Right hindlimb (tissue), 1 donor: ENCODE measurements at regions not wholly inside any gene's neighbourhood (a gene's known extent, or its start where the extent isn't known, plus 50 kb on each side); places are given as distances from the start of the nearest gene placed in this dataset.
A peak's percentile ranks its signal among the peaks of the same experiment; 100 is the strongest.
"Not testable (repeated sequence)": the region's sequence is repeated elsewhere in the genome, so short reads cannot be mapped to it uniquely, and the experiment has no call there.

Experiments
- DNase-seq: peaks from one replicate; pipeline ENCODE4 v3.0.0-alpha.2; 2018

DNA sequence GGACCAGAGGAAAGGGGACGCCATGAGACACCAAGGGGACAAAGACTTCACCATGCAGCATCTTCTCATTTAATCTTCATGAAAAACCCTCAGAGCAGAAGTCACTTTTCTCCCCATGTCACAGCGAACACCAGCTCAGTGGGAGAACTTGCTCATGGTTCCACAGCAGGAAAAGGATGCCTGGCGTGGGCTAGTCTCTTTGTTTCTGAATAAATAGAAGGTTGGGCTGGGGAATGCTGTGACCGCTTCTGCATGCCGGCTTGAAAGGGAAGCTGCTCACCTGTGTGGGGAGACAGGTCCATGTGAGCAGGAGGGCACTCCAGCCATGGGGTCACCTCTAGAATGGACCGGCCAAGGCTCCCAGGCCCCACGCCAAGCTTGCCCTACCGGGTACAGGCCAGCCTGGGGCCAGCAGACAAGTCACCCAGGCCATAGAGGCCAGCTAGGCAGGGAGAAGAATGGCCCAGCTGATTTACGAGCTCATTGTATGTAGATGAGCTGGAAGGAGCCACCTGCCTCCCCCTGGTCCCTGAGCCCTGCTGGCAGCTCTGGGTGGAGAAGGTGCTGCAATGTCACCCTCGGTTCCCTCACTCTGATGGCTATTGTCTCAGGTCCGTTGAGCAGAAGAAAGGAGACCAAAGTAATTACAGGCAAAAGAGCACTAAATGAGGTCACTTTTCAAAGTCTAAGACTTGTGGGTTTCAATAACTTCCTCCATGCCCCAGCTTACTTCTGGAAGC is 82.0 kb upstream of the PDZD8 start:
- no peak for DNase-seq

DNA sequence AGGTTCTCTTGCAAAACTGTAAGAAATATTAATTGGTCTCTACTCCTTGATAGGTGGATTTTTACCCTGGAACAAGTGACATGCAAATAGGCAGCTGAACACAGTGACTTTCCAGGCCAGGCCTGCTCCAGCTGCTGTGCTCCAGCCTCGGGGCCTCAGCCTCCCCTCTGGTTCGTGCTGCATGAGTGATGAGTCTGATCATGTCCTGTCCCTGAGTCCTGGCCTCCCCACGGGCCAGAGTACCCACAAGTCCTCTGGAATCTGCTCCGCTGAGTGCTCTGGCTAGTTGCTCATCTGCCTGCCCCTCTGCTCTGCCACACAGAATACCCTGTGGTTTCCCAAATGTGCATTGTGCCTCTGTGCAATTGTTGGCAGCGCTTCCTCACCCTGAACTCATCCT is 80.1 kb upstream of the PDZD8 start:
- DNase-seq, result no peak

DNA sequence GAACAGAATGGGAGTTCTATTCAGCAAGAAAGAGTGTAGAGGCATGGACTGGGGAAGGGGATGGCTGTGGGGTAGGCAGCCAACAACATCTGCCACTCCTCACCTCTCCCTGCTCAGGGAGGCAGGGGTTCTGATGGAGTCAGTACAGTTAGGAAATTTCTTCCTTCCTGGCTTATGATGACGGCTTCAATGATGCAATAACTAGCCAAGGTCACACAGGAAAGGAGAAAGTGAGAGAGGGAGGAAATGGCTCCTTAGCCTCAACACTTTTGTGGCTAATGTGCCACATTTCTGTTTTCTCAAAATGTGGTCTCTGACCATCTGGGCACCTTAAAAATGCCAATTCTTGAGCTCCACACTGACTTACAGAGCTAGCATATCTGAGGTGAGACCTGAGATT is 79.3 kb upstream of the PDZD8 start:
- DNase-seq, result no peak

GRCh38 chr10:117453484-117453883 is 78.2 kb upstream of the PDZD8 start:
- DNase-seq, result not testable (repeated sequence)

DNA sequence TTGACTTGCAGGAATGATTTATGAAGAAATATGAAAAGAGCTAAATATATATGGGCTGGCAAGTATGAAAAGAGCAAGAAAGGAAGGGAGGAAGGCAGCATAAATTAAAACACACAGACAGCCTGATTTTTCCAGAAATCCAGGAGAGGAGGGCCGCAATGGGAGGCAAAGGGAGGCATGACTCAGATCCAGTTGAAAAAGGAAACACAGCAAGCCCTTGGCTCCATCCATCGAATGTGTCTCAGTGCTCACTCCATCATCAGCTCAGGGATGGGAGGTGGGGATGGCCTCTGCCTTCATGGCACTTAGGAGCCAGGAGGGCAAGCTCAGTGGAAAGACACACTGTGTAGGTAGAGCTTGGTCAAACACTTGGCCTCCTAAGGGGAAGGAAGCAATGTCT is 75.7 kb upstream of the PDZD8 start:
- DNase-seq, result no peak

DNA sequence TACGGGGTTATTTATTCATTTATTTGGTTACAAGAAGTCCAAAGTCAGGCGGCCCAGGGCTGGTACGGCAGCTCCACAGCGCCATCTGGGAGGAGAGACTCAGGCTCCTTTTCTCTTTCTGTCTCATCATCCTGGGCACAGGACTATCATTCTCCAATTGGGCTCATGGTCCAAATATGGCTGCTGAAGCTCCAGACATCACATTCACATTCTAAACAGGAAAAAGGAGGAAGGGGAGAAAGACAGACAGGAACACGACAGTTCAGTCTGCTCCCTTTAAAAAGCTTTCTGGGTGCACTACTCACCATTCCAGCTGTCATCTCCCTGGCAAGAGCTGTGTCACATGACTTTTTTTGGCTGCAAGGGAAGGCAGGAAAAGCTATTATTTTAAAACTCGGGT is 74.4 kb upstream of the PDZD8 start:
- no peak for DNase-seq

DNA sequence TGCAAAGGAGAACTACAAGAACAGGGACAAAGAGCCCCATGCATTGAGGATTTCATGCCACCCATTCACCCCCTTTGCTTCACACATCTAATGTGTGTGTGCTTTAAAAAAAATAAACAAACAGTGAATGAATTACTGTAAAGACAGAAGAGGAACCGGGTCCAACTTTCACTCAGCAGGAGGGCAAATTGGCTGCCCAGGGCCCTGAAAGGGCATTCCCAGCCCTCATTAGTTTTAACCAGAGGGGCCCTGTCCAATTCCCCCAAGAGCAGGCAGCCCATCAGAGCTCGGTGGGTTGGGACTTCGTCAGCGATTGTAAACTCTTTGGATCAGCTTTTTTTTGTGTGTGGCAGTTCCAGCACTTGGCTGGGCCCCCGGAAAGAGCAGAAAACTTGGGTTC is 73.6 kb upstream of the PDZD8 start:
- DNase-seq, result no peak

GRCh38 chr10:117445992-117446391 is 70.8 kb upstream of the PDZD8 start:
- no peak for DNase-seq

GRCh38 chr10:117444497-117445040 is 69.3 kb upstream of the PDZD8 start:
- DNase-seq, result no peak

GRCh38 chr10:117443686-117444041 is 68.4 kb upstream of the PDZD8 start:
- no peak for DNase-seq

GRCh38 chr10:117442944-117443685 is 67.9 kb upstream of the PDZD8 start:
- peak; percentile 74 for DNase-seq

DNA sequence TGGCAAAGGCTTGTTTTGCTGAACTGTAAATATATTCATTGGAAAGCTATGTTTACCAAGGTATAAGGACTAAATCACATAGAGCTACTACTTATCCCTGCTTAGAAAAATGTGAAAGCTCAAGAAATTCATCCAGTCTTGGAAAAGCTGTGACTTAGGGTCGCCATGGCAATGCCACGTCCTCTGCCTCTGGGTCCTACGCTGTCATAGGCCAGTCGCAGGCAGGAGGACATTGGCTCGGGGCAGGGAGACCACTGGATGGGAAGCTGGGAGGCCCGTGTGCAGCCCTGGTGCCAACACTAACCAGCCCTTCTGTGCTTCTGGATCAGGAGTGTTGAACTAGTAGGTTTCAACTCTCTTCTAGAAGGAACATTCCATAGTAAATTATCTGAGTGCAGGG is 67.3 kb upstream of the PDZD8 start:
- DNase-seq, result peak; percentile 40

GRCh38 chr10:117441812-117442443 is 66.7 kb upstream of the PDZD8 start:
- DNase-seq, result peak; percentile 38

- DNase-seq, result no peak
Measured at GRCh38 chr10:117441361-117441760, 66.1 kb upstream of the PDZD8 start.

GRCh38 chr10:117439243-117439912 is 64.1 kb upstream of the PDZD8 start:
- DNase-seq, result no peak

DNA sequence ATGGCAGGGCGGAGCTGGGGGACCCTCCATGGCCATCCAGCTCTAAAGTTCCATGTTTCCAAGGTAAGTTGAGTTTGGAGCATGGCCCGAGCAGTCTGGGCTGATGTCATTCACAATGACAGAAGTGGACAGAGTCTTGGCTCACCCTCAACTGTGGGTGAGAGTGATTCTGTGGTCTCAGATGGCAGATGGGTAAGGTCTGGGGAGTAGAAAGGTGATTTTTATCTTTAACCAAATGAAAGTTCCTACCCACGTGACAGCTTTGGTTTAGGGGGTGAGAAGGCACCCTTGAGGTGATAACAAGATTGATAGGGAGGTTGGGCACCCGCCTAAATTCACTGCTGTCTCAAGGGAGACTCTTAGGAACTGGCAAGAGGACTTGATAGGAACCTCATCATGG is 57.6 kb upstream of the PDZD8 start:
- no peak for DNase-seq

- no peak for DNase-seq
Measured at GRCh38 chr10:117431160-117431559, 55.9 kb upstream of the PDZD8 start.

GRCh38 chr10:117430535-117430934 is 55.3 kb upstream of the PDZD8 start:
- not testable (repeated sequence) for DNase-seq

GRCh38 chr10:117429643-117430265 is 54.5 kb upstream of the PDZD8 start:
- DNase-seq, result no peak

DNA sequence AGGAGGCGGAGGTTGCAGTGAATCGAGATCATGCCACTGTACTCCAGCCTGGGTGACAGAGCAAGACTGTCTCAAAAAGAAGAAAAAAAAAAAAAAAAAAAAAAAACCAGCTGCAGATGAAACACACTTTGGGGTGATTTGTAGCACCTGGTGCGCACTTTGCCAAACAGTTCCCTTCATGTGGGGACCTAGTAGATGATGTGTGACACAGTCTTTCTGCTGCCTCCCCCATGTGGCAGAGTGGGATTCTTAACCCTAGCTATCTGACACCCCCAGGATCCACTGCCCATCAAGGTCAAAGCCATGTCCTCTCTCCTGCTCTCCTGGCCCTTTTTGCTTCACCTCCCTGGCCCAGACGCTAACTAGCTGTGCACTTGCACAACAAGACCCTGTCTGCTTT is 52.1 kb upstream of the PDZD8 start:
- DNase-seq, result no peak

DNA sequence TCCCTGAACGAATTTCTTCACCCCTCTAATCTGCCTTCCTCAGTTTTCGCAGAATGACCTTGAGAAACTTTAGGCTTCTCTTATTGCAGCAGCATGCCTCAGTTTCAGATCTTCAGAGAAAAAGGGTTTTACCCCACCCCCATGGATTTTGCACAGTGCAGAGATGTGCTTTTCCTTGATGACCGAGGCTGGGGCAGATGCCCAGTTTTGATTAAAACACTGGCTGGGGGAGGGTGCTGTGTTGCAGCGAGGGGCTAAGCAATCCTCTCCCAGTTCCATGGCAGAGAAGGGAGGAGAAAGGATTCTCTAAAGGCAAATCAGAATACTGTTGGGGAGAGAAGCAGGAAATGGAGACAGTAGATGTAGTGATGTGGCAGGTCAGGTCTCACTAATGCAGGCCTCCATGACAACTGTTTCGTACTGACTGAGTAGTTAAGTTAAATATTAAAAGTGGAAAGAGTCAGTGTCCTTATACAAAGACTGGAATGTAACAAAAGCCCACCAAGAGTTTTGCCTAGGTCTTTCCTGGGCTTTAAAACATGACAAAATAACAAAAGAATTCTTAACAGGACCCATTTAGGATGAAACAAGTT is 50.8 kb upstream of the PDZD8 start:
- DNase-seq, result no peak

DNA sequence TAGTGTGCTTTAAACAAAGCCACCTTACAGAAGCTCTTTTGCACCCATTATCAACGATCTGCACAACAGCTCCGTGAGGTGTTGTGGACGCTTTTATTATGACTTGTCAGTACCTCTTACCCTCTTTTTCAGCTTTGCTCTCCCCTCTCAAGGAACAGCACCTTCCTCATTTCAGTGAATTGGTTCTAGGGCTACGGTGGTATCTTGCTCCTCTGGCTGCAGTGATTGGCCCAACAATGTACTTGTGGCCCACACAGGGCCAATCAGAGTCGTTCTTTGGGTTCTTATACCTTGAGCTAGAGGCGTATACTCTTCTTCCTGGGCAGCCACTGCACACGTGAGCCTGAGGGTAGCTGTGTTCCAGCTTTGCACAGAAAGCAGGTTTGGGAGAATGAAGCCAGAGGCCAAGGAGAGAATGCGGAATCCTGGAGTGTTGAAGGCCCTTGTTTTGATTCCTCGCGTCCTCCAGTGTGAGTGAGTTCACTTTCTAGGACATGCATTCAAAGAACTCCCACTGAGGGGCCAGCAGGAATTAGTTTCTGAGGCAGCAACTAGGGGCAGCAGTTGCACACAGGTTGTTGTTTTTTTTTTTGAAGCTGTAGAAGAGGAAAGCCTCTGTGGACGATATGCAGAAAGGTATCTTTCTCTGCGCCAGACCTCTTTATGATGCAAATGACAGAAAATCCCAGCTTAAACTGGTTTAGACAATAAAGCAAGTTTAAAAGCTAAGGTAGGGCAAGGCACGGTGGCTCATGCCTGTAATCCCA is 49.8 kb upstream of the PDZD8 start:
- no peak for DNase-seq
